GM21528 (cell line): ENCODE measurements at regions not wholly inside any gene's neighbourhood (a gene's known extent, or its start where the extent isn't known, plus 50 kb on each side); places are given as distances from the start of the nearest gene placed in this dataset.
A peak's percentile ranks its signal among the peaks of the same experiment; 100 is the strongest.

Experiments used
- ATAC-seq: cut with Tn5 transposase; IDR thresholded peaks from one replicate; pipeline ENCODE4 v1.9.1; 2021; ENCODE audit warnings: mild to moderate bottlenecking, moderate library complexity; ENCODE audit not compliant: unreplicated experiment, low FRiP score

DNA sequence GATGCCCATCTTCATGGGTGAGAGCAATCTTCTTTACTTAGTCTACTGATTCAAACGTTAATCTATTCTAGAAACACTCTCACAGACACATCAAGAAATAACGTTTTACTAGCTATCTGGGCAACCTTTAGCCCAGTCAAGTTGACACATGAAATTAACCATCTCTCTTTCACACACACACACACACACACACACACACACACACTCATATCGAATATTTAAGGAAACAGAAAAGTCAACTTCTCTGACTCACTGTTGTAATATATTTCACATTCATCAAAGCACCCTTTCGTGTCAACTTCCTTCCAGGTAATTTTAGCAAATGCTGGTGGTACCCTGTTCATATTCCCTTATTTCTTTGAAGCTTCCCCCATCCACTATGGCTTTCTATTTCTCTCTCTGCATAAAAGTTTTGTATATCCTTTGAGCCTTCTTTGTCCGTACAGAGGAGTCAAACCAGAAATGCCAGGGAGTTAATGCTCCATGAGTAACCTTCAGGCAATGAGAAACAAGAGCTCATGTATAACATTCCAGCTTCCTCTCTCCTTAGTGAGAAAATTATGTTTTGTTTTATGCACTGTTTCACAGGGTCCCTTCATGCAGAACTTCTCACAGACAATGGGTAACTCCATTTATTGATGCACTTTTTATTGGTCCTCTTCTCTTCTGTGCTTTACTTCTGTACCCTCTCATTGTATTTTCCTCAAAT, 335.5 kb upstream of the CBLB start:
- ATAC-seq: no peak

GRCh38 chr3:106206146-106206545, 337.3 kb upstream of the CBLB start:
- ATAC-seq: peak; percentile 90

DNA sequence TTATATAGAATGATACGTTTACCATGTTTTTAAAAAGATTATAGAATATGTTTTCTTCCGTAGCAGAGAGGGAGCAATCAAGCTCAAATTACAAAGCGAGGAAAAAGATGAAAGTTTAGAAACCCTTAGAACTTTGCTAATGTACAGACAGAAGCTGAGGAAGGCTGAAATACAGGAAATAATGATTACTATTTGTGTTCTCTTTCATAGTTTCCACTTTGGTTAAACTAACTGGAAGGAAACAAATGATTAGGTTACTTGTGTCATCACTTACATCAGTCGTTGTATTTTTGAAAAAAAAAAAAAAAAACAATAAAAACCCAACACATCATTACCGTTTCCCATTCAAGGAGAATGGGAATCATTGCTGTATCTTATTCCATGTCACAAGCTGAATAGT, 337.8 kb upstream of the CBLB start:
- no peak for ATAC-seq

- ATAC-seq: no peak
These were observed 339.4 kb upstream of the CBLB start for GRCh38 chr3:106208251-106208650.

GRCh38 chr3:106208967-106209366, 340.2 kb upstream of the CBLB start:
- ATAC-seq: no peak

DNA sequence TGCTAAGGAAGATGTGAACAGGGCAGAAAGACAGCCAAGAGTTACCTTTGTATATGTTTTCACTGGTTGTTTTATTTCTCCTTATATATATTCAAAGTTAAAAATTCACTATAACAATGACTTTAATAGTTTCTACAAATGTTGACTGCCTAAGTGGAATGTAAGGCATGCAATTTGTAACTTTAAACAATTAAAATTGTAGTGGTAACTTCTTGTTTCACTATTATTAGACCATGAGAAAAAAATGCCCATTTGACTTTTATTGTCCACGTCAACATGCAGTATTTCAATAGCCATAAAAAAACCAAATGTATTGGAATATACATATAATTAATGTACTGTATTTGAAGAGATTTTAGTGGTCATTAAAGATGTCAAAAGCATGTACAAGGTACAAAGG, 340.7 kb upstream of the CBLB start:
- ATAC-seq: no peak

DNA sequence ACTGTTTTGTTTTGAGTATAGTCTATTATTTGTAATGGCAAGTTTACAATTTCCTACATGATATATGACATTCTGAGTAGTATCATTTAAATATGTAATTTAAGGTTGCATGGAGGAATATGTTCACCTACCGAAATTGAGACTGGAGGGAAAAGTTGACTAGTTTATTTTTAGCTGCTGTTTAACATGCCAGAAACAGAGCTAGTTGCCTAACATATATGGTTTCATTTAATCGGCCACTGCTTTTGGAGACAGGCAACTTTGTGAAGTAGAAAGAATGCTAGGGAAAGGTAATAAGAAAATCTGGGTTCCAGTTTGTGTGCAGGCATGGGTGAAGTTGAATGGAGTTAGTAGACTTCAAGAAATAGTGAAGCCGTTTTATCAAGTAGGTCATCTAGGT, 342.1 kb upstream of the CBLB start:
- no peak for ATAC-seq

- ATAC-seq: no peak
These were observed 343.9 kb upstream of the CBLB start for GRCh38 chr3:106212665-106213222.

DNA sequence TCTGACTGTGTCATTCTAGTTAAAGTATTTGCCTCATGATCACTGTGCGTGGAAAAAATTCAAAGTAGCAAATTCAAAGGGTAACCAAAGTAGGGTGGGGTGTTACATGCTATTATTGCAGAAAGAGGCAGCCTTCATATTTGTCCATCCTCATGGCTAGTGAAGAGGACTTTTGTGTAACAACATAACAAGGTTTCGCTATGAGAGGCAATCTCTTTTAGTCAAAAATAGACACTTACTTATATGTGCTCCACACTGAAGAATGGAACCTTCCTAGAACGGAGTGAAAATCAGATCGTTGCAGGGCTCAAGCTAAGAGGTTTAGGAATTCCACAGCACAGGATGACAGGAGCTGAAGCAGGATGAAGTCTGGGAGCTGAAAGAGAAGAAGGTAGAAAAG, 345.1 kb upstream of the CBLB start:
- no peak for ATAC-seq

- ATAC-seq: no peak
These were observed 345.8 kb upstream of the CBLB start for GRCh38 chr3:106214641-106215040.

DNA sequence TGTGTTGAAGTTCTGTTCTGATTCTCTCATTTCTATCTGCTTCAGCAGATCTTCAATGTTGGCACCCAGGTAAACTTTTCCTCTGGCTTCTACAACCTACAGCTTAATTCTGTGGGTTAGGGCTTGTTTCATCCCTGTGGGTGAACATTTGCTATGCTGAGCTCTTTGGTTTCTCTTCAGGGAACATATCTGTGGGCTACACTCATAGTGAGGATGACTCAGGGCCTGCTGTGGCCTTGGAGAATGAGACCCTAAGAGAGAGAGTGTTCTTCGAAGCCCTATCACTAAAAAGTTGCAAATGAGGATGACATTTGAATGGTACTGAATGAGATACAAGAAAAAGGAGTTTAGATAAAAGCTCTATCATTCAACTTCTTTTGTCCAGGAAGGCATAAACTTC, 346.2 kb upstream of the CBLB start:
- no peak for ATAC-seq

GRCh38 chr3:106217745-106218144, 348.9 kb upstream of the CBLB start:
- ATAC-seq: no peak

GRCh38 chr3:106227068-106227467, 358.3 kb upstream of the CBLB start:
- no peak for ATAC-seq

DNA sequence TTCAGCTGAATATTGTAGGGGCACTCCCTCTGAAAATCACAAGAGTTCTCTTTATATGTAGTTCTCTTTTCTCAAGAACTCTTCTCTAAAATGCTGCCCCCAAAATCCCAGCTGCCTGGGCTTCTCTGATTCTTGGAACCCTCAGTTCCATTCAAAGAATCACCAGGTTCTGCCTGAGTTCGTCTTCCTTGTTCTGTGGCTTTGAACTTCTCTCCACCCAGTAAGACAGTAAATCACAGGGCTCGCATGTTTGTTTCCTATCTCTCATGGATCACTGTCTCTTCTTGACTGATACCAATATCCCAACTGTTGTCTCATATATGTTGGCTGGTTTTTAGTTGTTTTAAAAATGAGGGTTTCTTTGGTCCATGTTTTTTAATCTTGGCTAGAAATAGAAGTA, 359.5 kb upstream of the CBLB start:
- no peak for ATAC-seq

- no peak for ATAC-seq
These were observed 360.9 kb upstream of the CBLB start for GRCh38 chr3:106229495-106230278.

- ATAC-seq: no peak
These were observed 362.3 kb upstream of the CBLB start for GRCh38 chr3:106231086-106231485.

GRCh38 chr3:106232956-106233355, 364.1 kb upstream of the CBLB start:
- ATAC-seq: no peak

DNA sequence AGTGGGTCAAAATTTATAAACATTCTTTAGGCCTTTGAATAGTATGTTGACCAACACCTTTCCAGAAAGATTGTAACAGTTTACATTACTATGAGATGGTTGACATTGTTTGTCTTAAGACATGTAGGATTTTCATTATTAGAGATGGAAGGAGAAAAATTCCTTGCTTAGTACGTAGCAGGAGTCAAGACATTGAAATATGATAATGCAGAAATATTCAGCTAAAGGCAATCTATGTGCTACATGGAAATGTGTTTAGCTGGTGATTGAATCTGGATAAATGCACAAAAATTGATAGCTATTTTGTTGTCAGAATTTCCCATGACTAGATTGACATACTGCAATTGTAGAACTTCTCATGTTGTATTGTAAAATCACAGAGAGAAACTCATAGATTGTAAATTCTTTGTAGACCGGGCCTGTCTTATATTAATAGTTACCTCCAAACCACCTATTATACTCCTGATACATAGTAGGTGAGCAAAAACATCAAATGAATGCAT, 370.4 kb upstream of the CBLB start:
- no peak for ATAC-seq

GRCh38 chr3:106241593-106241992, 372.8 kb upstream of the CBLB start:
- ATAC-seq: no peak

DNA sequence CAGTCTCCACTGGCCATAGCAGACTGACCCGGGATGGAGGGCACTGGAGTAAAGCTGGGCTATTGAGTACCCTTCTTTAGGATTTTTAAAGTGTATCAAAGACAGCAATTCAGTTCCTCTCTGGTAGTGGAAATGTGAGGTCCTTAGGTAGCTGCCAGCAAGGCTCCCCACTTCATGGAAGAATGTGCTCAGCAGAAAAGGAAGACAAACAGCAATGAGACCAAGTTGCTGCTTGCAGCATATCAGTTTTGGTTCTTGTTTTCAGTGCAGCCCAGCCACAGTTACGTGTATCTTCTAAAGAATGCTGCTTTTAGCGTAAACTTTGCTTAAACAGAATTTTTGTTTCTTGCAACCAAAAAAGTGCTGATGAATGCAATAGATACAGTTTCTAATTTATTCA, 374.0 kb upstream of the CBLB start:
- ATAC-seq: peak; percentile 60

GRCh38 chr3:106245400-106245799, 376.6 kb upstream of the CBLB start:
- no peak for ATAC-seq
